ENCODE measurements at regions not wholly inside any gene's neighbourhood (a gene's known extent, or its start where the extent isn't known, plus 50 kb on each side); places are given as distances from the start of the nearest gene placed in this dataset.

DNA sequence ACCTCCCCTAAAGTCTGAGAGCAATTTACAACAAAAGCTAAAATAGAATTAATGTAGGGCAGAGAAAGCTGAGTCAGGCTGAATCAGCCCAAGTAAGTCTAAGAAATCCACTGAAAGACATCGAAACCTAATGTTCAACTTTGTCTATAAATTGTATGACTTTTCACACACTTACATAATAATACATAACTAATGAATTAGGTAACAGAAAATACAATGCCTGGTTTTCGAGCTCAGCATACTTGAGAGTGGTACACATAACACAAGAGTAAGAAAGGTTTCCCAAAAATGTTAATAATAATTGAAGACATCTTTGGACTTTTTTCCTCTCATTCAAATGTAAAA, 55.3 kb upstream of the VGLL4 start:
- Histone ChIP-seq H3K4me1 (peaks cover 0 to 18% (median 7%) of the 10 kb centered on the region in 4 donors), H3K36me3 (peaks cover 0 to 5% (median 0%) of the 10 kb centered on the region in 4 donors), H3K27me3 (no peaks in the 10 kb centered on the region), H3K9me3 (no peaks in the 10 kb centered on the region), H3K27ac (no peak overlapping the region), H3K4me3 (no peak overlapping the region)
- intact Hi-C loops (cut with DNase I), result no loop called here
- TF ChIP-seq POLR2A (IDR thresholded peaks at IDR 0.05), result no peak
- no peak for TF ChIP-seq EP300 (IDR thresholded peaks at IDR 0.05)
- TF ChIP-seq, protein P1, sequence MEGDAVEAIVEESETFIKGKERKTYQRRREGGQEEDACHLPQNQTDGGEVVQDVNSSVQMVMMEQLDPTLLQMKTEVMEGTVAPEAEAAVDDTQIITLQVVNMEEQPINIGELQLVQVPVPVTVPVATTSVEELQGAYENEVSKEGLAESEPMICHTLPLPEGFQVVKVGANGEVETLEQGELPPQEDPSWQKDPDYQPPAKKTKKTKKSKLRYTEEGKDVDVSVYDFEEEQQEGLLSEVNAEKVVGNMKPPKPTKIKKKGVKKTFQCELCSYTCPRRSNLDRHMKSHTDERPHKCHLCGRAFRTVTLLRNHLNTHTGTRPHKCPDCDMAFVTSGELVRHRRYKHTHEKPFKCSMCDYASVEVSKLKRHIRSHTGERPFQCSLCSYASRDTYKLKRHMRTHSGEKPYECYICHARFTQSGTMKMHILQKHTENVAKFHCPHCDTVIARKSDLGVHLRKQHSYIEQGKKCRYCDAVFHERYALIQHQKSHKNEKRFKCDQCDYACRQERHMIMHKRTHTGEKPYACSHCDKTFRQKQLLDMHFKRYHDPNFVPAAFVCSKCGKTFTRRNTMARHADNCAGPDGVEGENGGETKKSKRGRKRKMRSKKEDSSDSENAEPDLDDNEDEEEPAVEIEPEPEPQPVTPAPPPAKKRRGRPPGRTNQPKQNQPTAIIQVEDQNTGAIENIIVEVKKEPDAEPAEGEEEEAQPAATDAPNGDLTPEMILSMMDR (IDR thresholded peaks at IDR 0.05), result no peak
- TF ChIP-seq POLR2AphosphoS5 (IDR thresholded peaks at IDR 0.05), result no peak
- no peak for DNase-seq
- WGBS, 2 donors, result 95 to 97% methylated on average over 2 of the region's 2 CpGs

DNA sequence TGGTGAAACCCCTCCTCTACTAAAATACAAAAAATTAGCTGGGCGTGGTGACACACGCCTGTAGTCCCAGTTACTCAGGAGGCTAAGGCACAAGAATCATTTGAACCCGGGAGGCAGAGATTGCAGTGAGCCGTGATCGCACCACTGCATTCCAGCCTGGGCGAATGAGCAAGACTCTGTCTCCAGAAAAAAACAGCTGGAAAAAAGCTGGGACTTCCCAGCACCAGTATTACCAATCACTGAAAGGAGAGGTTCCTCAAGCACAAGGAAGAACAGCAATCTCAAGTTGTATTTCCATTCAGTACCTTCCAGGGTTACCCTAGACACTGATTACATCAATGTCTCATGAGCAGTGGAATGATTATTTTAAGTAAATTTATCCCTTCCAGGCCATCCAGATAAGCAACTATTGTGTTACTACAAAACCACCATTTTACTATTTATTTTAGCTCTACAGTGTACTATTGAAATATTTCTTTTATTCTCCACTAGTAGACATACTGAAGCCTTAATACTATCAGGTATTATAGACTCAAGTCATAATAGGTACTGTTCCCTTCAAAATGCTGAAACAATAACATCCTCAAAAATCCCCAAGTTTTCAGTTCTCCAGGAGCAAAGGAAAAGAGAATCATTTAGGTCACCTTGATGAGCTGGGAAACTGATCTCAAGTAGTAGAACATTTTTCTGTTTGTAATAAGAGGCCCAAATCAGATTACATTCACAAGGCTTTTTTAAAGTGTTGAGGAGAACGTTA, 54.8 kb upstream of the VGLL4 start:
- Histone ChIP-seq H3K4me3 (no peak overlapping the region), H3K4me1 (peaks cover 0 to 15% (median 3%) of the 10 kb centered on the region in 4 donors), H3K27me3 (no peaks in the 10 kb centered on the region), H3K27ac (no peak overlapping the region), H3K9me3 (no peaks in the 10 kb centered on the region), H3K36me3 (peaks cover 0 to 5% (median 0%) of the 10 kb centered on the region in 4 donors)
- intact Hi-C loops (cut with DNase I), result no loop called here
- no peak for DNase-seq
- TF ChIP-seq POLR2AphosphoS5 (IDR thresholded peaks at IDR 0.05) (no peak), POLR2A (IDR thresholded peaks at IDR 0.05) (no peak), EP300 (IDR thresholded peaks at IDR 0.05) (no peak)
- TF ChIP-seq, protein P1 (IDR thresholded peaks at IDR 0.05), result no peak
- WGBS, 2 donors, result 95 to 97% methylated on average over 7 of the region's 7 CpGs

DNA sequence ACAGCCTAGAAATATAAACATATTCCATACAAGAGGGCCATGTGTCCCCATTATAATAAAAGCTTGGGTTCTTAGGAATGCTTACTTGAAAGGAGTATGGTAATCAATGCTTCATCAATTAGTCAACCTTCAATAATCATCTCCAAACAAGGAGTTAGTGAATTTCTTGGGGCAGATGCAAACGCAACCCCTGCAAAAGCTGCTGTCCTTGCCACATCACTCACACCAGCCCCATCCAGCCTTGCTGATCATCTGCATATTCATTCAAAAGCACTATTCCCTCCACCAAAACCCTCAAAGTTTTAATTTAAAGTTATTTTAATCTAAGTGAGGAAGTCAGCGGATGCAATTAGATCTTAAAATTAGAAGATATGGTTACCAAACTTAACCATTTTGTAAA, 54.0 kb upstream of the VGLL4 start:
- no peaks in the 10 kb centered on the region for H3K27me3 ChIP-seq
- no peak for DNase-seq
- 94 to 99% methylated on average over 2 of the region's 2 CpGs for WGBS, 2 donors
- intact Hi-C loops (cut with DNase I), result no loop called here
- H3K36me3 ChIP-seq, result peaks cover 0 to 6% (median 0%) of the 10 kb centered on the region in 4 donors
- no peaks in the 10 kb centered on the region for H3K9me3 ChIP-seq
- TF ChIP-seq EP300 (IDR thresholded peaks at IDR 0.05) (no peak), POLR2AphosphoS5 (IDR thresholded peaks at IDR 0.05) (no peak), POLR2A (IDR thresholded peaks at IDR 0.05) (no peak)
- TF ChIP-seq, protein P1 (IDR thresholded peaks at IDR 0.05), result no peak
- no peak overlapping the region for H3K27ac ChIP-seq
- H3K4me1 ChIP-seq, result peaks cover 0 to 13% (median 0%) of the 10 kb centered on the region in 4 donors
- H3K4me3 ChIP-seq, result no peak overlapping the region

DNA sequence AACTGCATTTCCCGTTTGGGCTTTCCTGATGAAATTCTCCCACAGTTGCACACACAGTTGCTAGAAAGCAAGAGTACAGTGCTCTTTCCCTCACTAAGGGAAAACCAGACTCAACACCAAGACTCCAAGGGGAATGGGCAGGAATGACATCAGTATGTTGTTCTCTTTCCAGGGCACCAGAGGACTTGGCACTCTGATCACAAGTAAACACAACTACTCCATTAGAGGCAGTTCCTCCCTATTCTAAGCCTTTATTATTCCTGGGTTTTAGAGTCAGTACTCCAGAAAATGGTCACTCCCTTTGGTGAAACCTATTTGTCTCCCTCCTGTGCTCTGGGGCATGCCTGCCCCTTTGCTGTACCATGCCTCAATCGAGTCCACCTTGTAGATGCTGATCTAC, 52.3 kb upstream of the VGLL4 start:
- Histone ChIP-seq H3K27ac (no peak overlapping the region), H3K4me3 (no peak overlapping the region), H3K27me3 (no peaks in the 10 kb centered on the region), H3K9me3 (no peaks in the 10 kb centered on the region), H3K36me3 (peaks cover 0 to 12% (median 0%) of the 10 kb centered on the region in 4 donors), H3K4me1 (peaks cover 0 to 13% (median 3%) of the 10 kb centered on the region in 4 donors)
- DNase-seq, result no peak
- 87 to 90% methylated on average over 2 of the region's 2 CpGs for whole genome bisulfite sequencing, 2 donors
- intact Hi-C loops (cut with DNase I), result no loop called here
- TF ChIP-seq, protein P1 (IDR thresholded peaks at IDR 0.05), result no peak
- TF ChIP-seq POLR2A (IDR thresholded peaks at IDR 0.05), result no peak
- no peak for TF ChIP-seq POLR2AphosphoS5 (IDR thresholded peaks at IDR 0.05)
- no peak for TF ChIP-seq EP300 (IDR thresholded peaks at IDR 0.05)

Measured in sigmoid colon (tissue), 6 donors.